HG03342 (cell line): ENCODE measurements at regions not wholly inside any gene's neighbourhood (a gene's known extent, or its start where the extent isn't known, plus 50 kb on each side); places are given as distances from the start of the nearest gene placed in this dataset.

Source experiments
- ATAC-seq: cut with Tn5 transposase; IDR thresholded peaks from one replicate; pipeline ENCODE4 v1.9.1; 2021; ENCODE audit warnings: mild to moderate bottlenecking, moderate library complexity; ENCODE audit not compliant: unreplicated experiment

- ATAC-seq: no peak
Measured at GRCh38 chr14:101043891-101044290, 140.4 kb upstream of the RTL1 start.

- ATAC-seq: no peak
Measured at GRCh38 chr14:101044741-101045140, 141.2 kb upstream of the RTL1 start.

GRCh38 chr14:101045511-101045910, 142.0 kb upstream of the RTL1 start:
- no peak for ATAC-seq

GRCh38 chr14:101046071-101046470, 142.5 kb upstream of the RTL1 start:
- ATAC-seq: no peak

GRCh38 chr14:101047326-101047725, 143.8 kb upstream of the RTL1 start:
- ATAC-seq: no peak

GRCh38 chr14:101048766-101049165, 145.2 kb upstream of the RTL1 start:
- ATAC-seq: no peak

- ATAC-seq: no peak
Measured at GRCh38 chr14:101049511-101049910, 146.0 kb upstream of the RTL1 start.

GRCh38 chr14:101049942-101050341, 146.4 kb upstream of the RTL1 start:
- ATAC-seq: no peak

- ATAC-seq: no peak
Measured at GRCh38 chr14:101050901-101051490, 147.5 kb upstream of the RTL1 start.

- no peak for ATAC-seq
Measured at GRCh38 chr14:101054671-101055070, 151.1 kb upstream of the RTL1 start.

- ATAC-seq: no peak
Measured at GRCh38 chr14:101055106-101055662, 151.7 kb upstream of the RTL1 start.

- no peak for ATAC-seq
Measured at GRCh38 chr14:101055776-101056374, 152.4 kb upstream of the RTL1 start.

- ATAC-seq: no peak
Measured at GRCh38 chr14:101056446-101056845, 152.9 kb upstream of the RTL1 start.

GRCh38 chr14:101057394-101057793, 153.9 kb upstream of the RTL1 start:
- no peak for ATAC-seq

GRCh38 chr14:101058571-101058970, 155.0 kb upstream of the RTL1 start:
- ATAC-seq: no peak

- no peak for ATAC-seq
Measured at GRCh38 chr14:101060171-101060601, 156.7 kb upstream of the RTL1 start.

GRCh38 chr14:101061411-101062064, 158.0 kb upstream of the RTL1 start:
- ATAC-seq: no peak

GRCh38 chr14:101062065-101062450, 158.5 kb upstream of the RTL1 start:
- ATAC-seq: no peak

GRCh38 chr14:101062601-101063000, 159.1 kb upstream of the RTL1 start:
- no peak for ATAC-seq

- no peak for ATAC-seq
Measured at GRCh38 chr14:101063121-101063520, 159.6 kb upstream of the RTL1 start.

- ATAC-seq: no peak
Measured at GRCh38 chr14:101064121-101064661, 160.7 kb upstream of the RTL1 start.

GRCh38 chr14:101064718-101065117, 161.2 kb upstream of the RTL1 start:
- no peak for ATAC-seq
